ENCODE measurements at regions not wholly inside any gene's neighbourhood (a gene's known extent, or its start where the extent isn't known, plus 50 kb on each side); places are given as distances from the start of the nearest gene placed in this dataset.

- TF ChIP-seq ARNTL (CRISPR knock-in tag; IDR thresholded peaks at IDR 0.05; ENCODE audit: borderline replicate concordance, low read depth) (no peak), POU6F1 (CRISPR knock-in tag; IDR thresholded peaks at IDR 0.05; ENCODE audit: borderline replicate concordance, low read depth) (no peak), TCF4 (CRISPR knock-in tag; IDR thresholded peaks at IDR 0.05; ENCODE audit: borderline replicate concordance) (no peak)
Observed at GRCh38 chr3:177385831-177386301, 188.6 kb upstream of the TBL1XR1 start.

All from SK-N-SH treated with all-trans-retinoic acid at 6 μM for 48 hours (cell line).